ENCODE measurements at regions not wholly inside any gene's neighbourhood (a gene's known extent, or its start where the extent isn't known, plus 50 kb on each side); places are given as distances from the start of the nearest gene placed in this dataset.

DNA sequence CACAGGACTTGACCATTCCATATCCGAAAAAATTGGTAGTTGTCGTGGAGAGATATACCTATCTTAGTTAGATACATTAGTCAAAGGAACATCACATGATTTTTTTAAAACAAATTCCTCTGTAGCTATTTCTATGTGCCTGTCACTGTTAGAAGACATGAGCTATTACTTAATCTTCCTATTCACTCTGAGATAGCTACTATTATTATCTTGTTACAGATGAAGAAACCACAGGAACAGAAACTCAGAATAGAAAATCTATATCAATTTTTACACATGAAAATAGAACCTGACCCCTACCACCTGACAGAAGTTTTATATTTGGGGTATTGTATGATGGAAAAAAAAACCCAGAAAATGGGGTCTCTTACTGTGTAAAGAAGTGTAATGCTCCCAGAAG is 68.9 kb upstream of the TDRD3 start:
- Mint-ChIP-seq H3K4me3 (ENCODE audit: unreplicated experiment) (no peak overlapping the region), H3K27me3 (ENCODE audit: unreplicated experiment) (no peaks in the 10 kb centered on the region), H3K36me3 (ENCODE audit: unreplicated experiment) (no peaks in the 10 kb centered on the region), H3K27ac (ENCODE audit: unreplicated experiment) (no peak overlapping the region), H3K4me1 (ENCODE audit: low read depth, unreplicated experiment) (no peaks in the 10 kb centered on the region), H3K9me3 (ENCODE audit: unreplicated experiment) (peaks cover 1% of the 10 kb centered on the region)
- DNase-seq, result no peak
- TF ChIP-seq, protein P1, sequence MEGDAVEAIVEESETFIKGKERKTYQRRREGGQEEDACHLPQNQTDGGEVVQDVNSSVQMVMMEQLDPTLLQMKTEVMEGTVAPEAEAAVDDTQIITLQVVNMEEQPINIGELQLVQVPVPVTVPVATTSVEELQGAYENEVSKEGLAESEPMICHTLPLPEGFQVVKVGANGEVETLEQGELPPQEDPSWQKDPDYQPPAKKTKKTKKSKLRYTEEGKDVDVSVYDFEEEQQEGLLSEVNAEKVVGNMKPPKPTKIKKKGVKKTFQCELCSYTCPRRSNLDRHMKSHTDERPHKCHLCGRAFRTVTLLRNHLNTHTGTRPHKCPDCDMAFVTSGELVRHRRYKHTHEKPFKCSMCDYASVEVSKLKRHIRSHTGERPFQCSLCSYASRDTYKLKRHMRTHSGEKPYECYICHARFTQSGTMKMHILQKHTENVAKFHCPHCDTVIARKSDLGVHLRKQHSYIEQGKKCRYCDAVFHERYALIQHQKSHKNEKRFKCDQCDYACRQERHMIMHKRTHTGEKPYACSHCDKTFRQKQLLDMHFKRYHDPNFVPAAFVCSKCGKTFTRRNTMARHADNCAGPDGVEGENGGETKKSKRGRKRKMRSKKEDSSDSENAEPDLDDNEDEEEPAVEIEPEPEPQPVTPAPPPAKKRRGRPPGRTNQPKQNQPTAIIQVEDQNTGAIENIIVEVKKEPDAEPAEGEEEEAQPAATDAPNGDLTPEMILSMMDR (IDR thresholded peaks at IDR 0.05; ENCODE audit: partially characterized antibody, unreplicated experiment), result no peak

DNA sequence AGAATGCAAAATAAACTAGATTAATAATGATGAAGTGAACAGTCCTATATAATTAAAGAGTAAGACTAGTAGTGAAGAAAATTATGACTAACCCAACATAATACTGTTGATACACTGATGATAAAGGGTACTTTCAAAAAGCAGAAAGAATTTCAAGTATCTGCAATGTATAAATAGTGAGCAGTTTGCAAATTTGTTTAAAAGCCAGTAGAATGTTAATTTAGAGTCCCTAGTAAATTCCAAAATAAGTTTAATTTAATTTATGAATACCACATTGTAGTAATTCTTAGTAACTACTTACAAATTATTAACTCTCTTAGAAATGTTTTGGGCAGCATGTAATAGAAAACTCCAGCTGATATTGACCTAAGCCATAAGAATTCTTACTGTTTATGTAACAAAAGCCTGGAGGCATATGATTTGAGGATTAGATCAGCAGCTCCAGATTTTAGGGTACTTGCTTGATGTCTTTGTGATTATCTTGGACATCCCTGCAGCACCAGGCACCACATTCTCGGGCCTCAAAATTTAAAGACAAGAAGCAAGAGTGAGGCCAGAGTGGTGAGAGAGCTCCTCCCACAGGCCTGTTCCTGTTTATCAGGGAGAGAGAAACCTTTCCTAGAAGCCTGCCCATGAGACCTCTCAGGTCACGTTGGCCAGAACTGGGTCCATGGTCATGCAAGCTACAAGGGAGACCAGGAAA is 67.6 kb upstream of the TDRD3 start:
- Mint-ChIP-seq H3K4me3 (ENCODE audit: unreplicated experiment) (no peak overlapping the region), H3K4me1 (ENCODE audit: low read depth, unreplicated experiment) (no peaks in the 10 kb centered on the region), H3K9me3 (ENCODE audit: unreplicated experiment) (peaks cover 1% of the 10 kb centered on the region), H3K36me3 (ENCODE audit: unreplicated experiment) (no peaks in the 10 kb centered on the region), H3K27ac (ENCODE audit: unreplicated experiment) (no peak overlapping the region), H3K27me3 (ENCODE audit: unreplicated experiment) (no peaks in the 10 kb centered on the region)
- TF ChIP-seq, protein P1 (IDR thresholded peaks at IDR 0.05; ENCODE audit: partially characterized antibody, unreplicated experiment), result no peak
- DNase-seq, result peak; percentile 57

DNA sequence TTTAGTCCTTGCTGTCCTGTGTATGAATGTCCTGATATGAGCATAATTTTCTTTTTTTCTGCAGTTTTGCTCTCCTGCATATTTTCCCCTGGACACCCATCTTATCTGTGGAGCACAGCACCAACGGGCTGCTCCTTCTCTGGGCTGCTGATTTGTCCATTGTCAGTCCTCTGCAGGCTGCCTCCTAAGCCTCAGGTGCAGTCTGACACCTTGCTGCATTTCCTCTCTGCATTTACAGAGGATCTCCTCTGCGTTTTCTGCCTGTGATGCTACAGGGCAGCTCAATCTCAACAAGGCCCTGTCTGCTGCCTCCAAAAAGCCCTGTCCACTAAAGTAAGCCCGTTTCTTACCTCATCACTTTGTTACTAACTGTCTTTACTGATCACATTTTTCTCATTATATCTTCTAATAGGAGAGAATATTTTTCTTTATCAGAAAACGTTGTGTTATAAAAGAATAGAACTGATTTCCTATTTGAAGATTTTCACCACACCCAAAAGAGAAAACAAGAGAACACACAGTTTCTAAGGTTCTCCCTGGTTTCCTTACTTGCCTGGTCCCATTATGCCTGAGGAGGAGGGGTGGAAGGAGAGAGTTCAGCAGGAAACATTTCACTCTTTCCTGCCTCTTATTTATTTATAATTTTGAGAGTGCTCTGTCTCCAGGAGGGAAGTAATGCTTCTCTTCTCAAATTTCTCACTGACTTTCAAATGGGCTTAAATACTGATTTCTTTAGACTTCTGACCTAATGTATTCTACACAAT is 65.6 kb upstream of the TDRD3 start:
- DNase-seq, result no peak
- H3K36me3 Mint-ChIP-seq (ENCODE audit: unreplicated experiment), result no peaks in the 10 kb centered on the region
- H3K4me3 Mint-ChIP-seq (ENCODE audit: unreplicated experiment), result no peak overlapping the region

DNA sequence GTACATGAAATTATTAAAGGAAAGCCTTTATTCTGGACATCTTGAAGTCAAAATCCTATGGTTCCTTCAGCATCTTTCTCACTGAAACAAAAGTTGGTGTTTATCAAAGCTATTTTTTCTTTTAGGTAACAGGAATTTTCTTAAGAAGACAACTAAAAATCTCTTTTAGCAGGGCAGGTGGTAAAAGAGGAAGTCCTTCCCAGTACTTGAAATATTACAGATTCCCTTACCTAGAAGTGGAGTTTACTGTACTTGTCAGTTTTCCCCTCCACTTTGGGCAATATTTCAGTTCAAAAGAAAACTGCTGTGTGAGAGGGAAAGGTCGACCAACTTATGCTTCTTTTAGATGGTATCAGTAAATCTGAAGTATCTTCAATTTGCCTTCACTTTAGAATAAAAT is 64.3 kb upstream of the TDRD3 start:
- Mint-ChIP-seq H3K9me3 (ENCODE audit: unreplicated experiment) (no peaks in the 10 kb centered on the region), H3K27me3 (ENCODE audit: unreplicated experiment) (no peaks in the 10 kb centered on the region), H3K36me3 (ENCODE audit: unreplicated experiment) (no peaks in the 10 kb centered on the region), H3K4me1 (ENCODE audit: low read depth, unreplicated experiment) (no peaks in the 10 kb centered on the region), H3K4me3 (ENCODE audit: unreplicated experiment) (no peak overlapping the region), H3K27ac (ENCODE audit: unreplicated experiment) (no peak overlapping the region)
- TF ChIP-seq, protein P1 (IDR thresholded peaks at IDR 0.05; ENCODE audit: partially characterized antibody, unreplicated experiment), result no peak
- no peak for DNase-seq

More for the DNA sequence above, 65.6 kb upstream of the TDRD3 start:
- Mint-ChIP-seq H3K4me1 (ENCODE audit: low read depth, unreplicated experiment) (no peaks in the 10 kb centered on the region), H3K27ac (ENCODE audit: unreplicated experiment) (no peak overlapping the region), H3K9me3 (ENCODE audit: unreplicated experiment) (no peaks in the 10 kb centered on the region), H3K27me3 (ENCODE audit: unreplicated experiment) (no peaks in the 10 kb centered on the region)
- TF ChIP-seq, protein P1 (IDR thresholded peaks at IDR 0.05; ENCODE audit: partially characterized antibody, unreplicated experiment), result no peak

DNA sequence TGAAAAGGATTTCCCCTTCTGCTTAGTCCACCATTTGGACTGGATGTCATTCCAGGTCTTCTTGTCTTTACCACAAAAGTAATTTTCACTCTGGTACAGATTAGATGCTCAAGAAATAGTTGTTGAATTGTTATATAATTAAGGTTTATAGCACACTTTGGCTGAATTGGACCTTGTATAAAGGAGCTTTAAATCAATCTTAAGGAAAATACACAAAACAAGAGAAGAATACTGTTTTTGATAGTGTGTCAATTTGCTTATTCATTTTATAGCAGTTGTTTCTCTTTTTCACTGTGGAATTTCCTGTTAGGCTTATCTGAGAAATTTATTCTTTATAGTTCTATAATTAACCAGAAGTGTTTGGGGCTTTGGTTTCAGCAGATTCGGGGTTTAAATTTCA is 62.7 kb upstream of the TDRD3 start:
- no peaks in the 10 kb centered on the region for H3K36me3 Mint-ChIP-seq (ENCODE audit: unreplicated experiment)
- H3K27me3 Mint-ChIP-seq (ENCODE audit: unreplicated experiment), result no peaks in the 10 kb centered on the region
- no peak overlapping the region for H3K4me3 Mint-ChIP-seq (ENCODE audit: unreplicated experiment)
- no peaks in the 10 kb centered on the region for H3K4me1 Mint-ChIP-seq (ENCODE audit: low read depth, unreplicated experiment)
- no peak for DNase-seq
- H3K9me3 Mint-ChIP-seq (ENCODE audit: unreplicated experiment), result no peaks in the 10 kb centered on the region
- TF ChIP-seq, protein P1 (IDR thresholded peaks at IDR 0.05; ENCODE audit: partially characterized antibody, unreplicated experiment), result no peak
- H3K27ac Mint-ChIP-seq (ENCODE audit: unreplicated experiment), result no peak overlapping the region

All from glutamatergic neuron (in vitro differentiated cells).